Muscle of leg (tissue), 3 donors: ENCODE measurements at regions not wholly inside any gene's neighbourhood (a gene's known extent, or its start where the extent isn't known, plus 50 kb on each side); places are given as distances from the start of the nearest gene placed in this dataset.

Experiments used
- DNase-seq: peaks from one replicate; pipeline ENCODE4 v3.0.0; 2013
- H3K27ac ChIP-seq: one replicate; pipeline ENCODE4 v1.5.1; 2013; ENCODE audit warnings: mild to moderate bottlenecking, low read length, control low read depth
- H3K27me3 ChIP-seq: one replicate; pipeline ENCODE4 v1.6.1; 2013; ENCODE audit warnings: low read length; ENCODE audit not compliant: control insufficient read depth, insufficient read depth
- H3K36me3 ChIP-seq: one replicate; pipeline ENCODE4 v1.6.1; 2013; ENCODE audit warnings: low read length; ENCODE audit not compliant: control insufficient read depth, insufficient read depth
- H3K4me1 ChIP-seq: one replicate; pipeline ENCODE4 v1.6.1; 2013; ENCODE audit warnings: low read length; ENCODE audit not compliant: control insufficient read depth, insufficient read depth
- H3K4me3 ChIP-seq: one replicate; pipeline ENCODE4 v1.5.1; 2013; ENCODE audit warnings: low read length, control low read depth
- H3K9me3 ChIP-seq: replicated peaks from 2 replicates; pipeline ENCODE4 v1.6.1; 2013; ENCODE audit warnings: low read depth, low read length; ENCODE audit not compliant: control insufficient read depth
- WGBS: methylation state at CpG from one replicate; pipeline ENCODE4 v1.1.5; 2013; ENCODE audit warnings: missing lambda C conversion rate; ENCODE audit not compliant: insufficient coverage; 5-methylcytosine and 5-hydroxymethylcytosine counted together

- Histone ChIP-seq H3K9me3 (no peaks in the 10 kb centered on the region), H3K27me3 (no peaks in the 10 kb centered on the region), H3K36me3 (no peaks in the 10 kb centered on the region), H3K4me1 (peaks cover 7% of the 10 kb centered on the region), H3K4me3 (no peak overlapping the region), H3K27ac (no peak overlapping the region)
- DNase-seq, result no peak
- 40% methylated on average over 4 of the region's 6 CpGs for WGBS
Measured at GRCh38 chr14:55889124-55889523, 229.1 kb upstream of the PELI2 start.

DNA sequence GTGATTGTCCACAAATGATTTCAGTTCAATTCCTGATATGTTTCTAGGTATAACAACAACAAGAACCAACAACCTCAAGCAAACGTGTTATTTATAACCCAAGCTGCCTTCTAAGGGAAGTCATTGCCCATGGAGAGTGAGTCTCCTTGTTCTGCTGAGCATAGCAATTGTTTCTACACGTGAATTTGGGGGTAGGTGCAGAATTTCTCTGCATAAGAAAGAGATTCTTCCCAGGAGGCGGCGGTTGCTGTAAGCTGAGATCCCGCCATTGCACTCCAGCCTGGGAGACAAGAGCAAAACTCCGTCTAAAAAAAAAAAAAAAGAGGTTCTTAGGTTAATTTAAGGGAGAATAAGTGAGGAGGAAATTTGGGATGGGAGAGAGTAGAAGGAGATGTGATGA, 226.5 kb upstream of the PELI2 start:
- no peak overlapping the region for H3K27ac ChIP-seq
- H3K9me3 ChIP-seq, result no peaks in the 10 kb centered on the region
- 59% methylated on average over 5 of the region's 6 CpGs for WGBS
- no peaks in the 10 kb centered on the region for H3K27me3 ChIP-seq
- no peak for DNase-seq
- H3K4me1 ChIP-seq, result peaks cover 7% of the 10 kb centered on the region
- no peak overlapping the region for H3K4me3 ChIP-seq
- no peaks in the 10 kb centered on the region for H3K36me3 ChIP-seq

- no peaks in the 10 kb centered on the region for H3K27me3 ChIP-seq
- DNase-seq, result no peak
- H3K27ac ChIP-seq, result no peak overlapping the region
- no peaks in the 10 kb centered on the region for H3K36me3 ChIP-seq
- WGBS, result no CpG with 5 or more reads among the region's 4 CpGs
- H3K9me3 ChIP-seq, result no peaks in the 10 kb centered on the region
- peaks cover 7% of the 10 kb centered on the region for H3K4me1 ChIP-seq
- H3K4me3 ChIP-seq, result no peak overlapping the region
Measured at GRCh38 chr14:55892906-55893305, 225.3 kb upstream of the PELI2 start.

DNA sequence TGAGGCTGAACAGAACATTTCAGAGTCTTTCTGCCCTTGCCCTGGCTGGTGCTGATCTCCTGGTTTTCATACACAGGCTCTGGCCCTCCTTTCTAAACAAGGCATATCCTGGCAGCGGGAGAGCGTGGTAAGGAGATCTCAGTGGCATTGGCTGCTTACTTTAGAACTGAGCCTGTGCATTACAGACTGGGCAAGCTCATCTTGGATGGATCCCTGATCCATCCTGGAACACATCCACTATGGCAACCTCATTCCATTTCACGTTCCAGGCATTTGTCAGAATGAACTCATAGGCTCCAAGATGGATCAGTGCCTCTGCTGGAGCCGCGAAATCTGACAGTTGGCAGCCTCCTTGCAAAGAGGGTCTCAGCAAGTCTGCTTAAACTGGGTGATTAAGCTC, 224.5 kb upstream of the PELI2 start:
- Histone ChIP-seq H3K4me1 (peaks cover 7% of the 10 kb centered on the region), H3K27me3 (no peaks in the 10 kb centered on the region), H3K36me3 (no peaks in the 10 kb centered on the region), H3K9me3 (no peaks in the 10 kb centered on the region), H3K4me3 (no peak overlapping the region), H3K27ac (no peak overlapping the region)
- WGBS, result 75% methylated on average over 5 of the region's 5 CpGs
- DNase-seq, result peak; percentile 58

- Histone ChIP-seq H3K4me1 (peaks cover 7% of the 10 kb centered on the region), H3K27me3 (no peaks in the 10 kb centered on the region), H3K36me3 (no peaks in the 10 kb centered on the region), H3K4me3 (no peak overlapping the region), H3K27ac (no peak overlapping the region), H3K9me3 (no peaks in the 10 kb centered on the region)
- DNase-seq, result no peak
- no CpG with 5 or more reads among the region's 1 CpG for WGBS
Measured at GRCh38 chr14:55897031-55897430, 221.2 kb upstream of the PELI2 start.

- Histone ChIP-seq H3K36me3 (no peaks in the 10 kb centered on the region), H3K9me3 (no peaks in the 10 kb centered on the region), H3K27me3 (no peaks in the 10 kb centered on the region), H3K4me3 (no peak overlapping the region), H3K27ac (no peak overlapping the region), H3K4me1 (peaks cover 1% of the 10 kb centered on the region)
- WGBS, result 17% methylated on average over 1 of the region's 1 CpG
- DNase-seq, result no peak
Measured at GRCh38 chr14:55898938-55899337, 219.3 kb upstream of the PELI2 start.

GRCh38 chr14:55899531-55899930, 218.7 kb upstream of the PELI2 start:
- Histone ChIP-seq H3K27me3 (no peaks in the 10 kb centered on the region), H3K4me1 (no peaks in the 10 kb centered on the region), H3K4me3 (no peak overlapping the region), H3K9me3 (no peaks in the 10 kb centered on the region), H3K27ac (no peak overlapping the region), H3K36me3 (no peaks in the 10 kb centered on the region)
- WGBS, result 83% methylated on average over 1 of the region's 4 CpGs
- DNase-seq, result no peak

GRCh38 chr14:55900749-55901148, 217.5 kb upstream of the PELI2 start:
- no peak for DNase-seq
- no peaks in the 10 kb centered on the region for H3K9me3 ChIP-seq
- H3K36me3 ChIP-seq, result no peaks in the 10 kb centered on the region
- H3K27me3 ChIP-seq, result no peaks in the 10 kb centered on the region
- H3K4me1 ChIP-seq, result no peaks in the 10 kb centered on the region
- no peak overlapping the region for H3K4me3 ChIP-seq
- no CpG with 5 or more reads among the region's 2 CpGs for WGBS
- H3K27ac ChIP-seq, result no peak overlapping the region

DNA sequence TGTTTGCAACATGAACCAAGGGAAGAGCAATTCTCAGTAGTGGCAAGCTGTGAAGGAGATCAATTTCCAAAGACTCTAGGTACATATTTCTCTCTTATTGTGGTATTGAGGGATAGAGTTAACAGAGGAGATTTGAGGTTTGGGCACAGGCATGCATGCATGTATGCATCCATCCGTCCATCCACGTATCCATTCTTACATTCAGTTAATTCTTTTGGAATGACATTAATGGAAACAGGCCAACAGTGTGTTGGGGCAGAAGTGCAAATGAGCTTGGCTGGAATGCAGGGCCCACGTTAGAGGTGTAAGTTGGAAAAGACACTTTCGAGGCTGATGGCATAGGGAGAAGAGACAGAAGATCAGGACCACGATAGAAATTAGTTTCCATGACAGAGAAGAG, 216.9 kb upstream of the PELI2 start:
- WGBS, result 66% methylated on average over 3 of the region's 5 CpGs
- no peak overlapping the region for H3K4me3 ChIP-seq
- no peaks in the 10 kb centered on the region for H3K36me3 ChIP-seq
- DNase-seq, result no peak
- no peaks in the 10 kb centered on the region for H3K9me3 ChIP-seq
- H3K27me3 ChIP-seq, result no peaks in the 10 kb centered on the region
- H3K27ac ChIP-seq, result no peak overlapping the region
- no peaks in the 10 kb centered on the region for H3K4me1 ChIP-seq

DNA sequence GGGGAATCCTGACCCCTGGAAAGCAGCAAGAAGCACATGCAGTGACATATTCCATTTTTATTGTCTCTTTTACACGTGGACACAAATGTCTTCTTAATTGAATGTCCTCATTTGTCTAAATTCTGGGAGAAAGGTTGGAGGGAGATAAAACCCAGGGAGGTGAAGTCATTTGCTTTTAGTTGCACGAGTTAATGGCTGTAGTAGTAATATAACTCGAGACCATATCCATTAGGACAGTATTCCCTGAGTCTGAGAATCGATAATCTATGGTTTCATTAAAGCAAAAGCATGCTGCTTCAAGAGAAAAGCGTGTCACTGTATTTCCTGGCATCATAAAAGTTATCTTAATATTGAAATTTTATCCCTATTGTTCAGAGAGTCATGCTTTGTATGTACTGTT, 216.0 kb upstream of the PELI2 start:
- DNase-seq, result no peak
- H3K4me1 ChIP-seq, result no peaks in the 10 kb centered on the region
- H3K36me3 ChIP-seq, result no peaks in the 10 kb centered on the region
- H3K27me3 ChIP-seq, result no peaks in the 10 kb centered on the region
- WGBS, result no CpG with 5 or more reads among the region's 5 CpGs
- no peaks in the 10 kb centered on the region for H3K9me3 ChIP-seq
- H3K4me3 ChIP-seq, result no peak overlapping the region
- no peak overlapping the region for H3K27ac ChIP-seq

DNA sequence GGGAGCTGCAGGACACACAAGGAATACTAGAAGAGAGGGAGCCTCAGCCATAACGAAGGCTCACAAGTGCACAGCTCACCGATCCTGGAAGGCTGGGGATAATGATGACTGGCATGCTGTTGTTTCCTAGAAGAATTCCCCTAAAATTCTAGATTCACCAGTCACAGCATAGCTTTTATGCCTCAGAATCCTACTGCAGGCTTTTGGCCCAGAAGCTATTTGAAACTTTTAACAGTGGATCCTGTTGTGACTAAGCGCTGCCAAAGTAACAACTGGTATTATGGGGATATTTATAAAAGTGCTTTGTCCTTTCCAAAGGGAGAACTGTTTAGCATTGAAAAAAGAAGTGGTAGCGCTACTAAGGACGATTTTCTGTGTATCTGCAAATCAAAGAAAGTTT, 214.1 kb upstream of the PELI2 start:
- H3K9me3 ChIP-seq, result no peaks in the 10 kb centered on the region
- H3K4me1 ChIP-seq, result no peaks in the 10 kb centered on the region
- no peaks in the 10 kb centered on the region for H3K27me3 ChIP-seq
- no peaks in the 10 kb centered on the region for H3K36me3 ChIP-seq
- no peak overlapping the region for H3K4me3 ChIP-seq
- 63% methylated on average over 1 of the region's 5 CpGs for WGBS
- no peak overlapping the region for H3K27ac ChIP-seq
- DNase-seq, result no peak
